Loucy (cell line): ENCODE measurements at regions not wholly inside any gene's neighbourhood (a gene's known extent, or its start where the extent isn't known, plus 50 kb on each side); places are given as distances from the start of the nearest gene placed in this dataset.

Experiments used
- H2AFZ ChIP-seq: fragments of 200-600 bp; sonication (generic); 2 replicates; pipeline ENCODE4 v1.6.0; 2016; ENCODE audit warnings: antibody characterized with exemption, mild to moderate bottlenecking, low read length, moderate library complexity
- H3F3A ChIP-seq: fragments of 200-600 bp; 2 replicates; pipeline ENCODE4 v1.6.0; 2016; ENCODE audit warnings: antibody characterized with exemption, low read depth, mild to moderate bottlenecking
- H3K27me3 ChIP-seq: fragments of 200-600 bp; sonication (generic); 2 replicates; pipeline ENCODE4 v1.6.1; 2014; ENCODE audit warnings: low read length, mild to moderate bottlenecking; ENCODE audit not compliant: insufficient read depth, poor library complexity, severe bottlenecking
- H3K36me3 ChIP-seq: fragments of 200-600 bp; sonication (generic); 2 replicates; pipeline ENCODE4 v1.6.1; 2016; ENCODE audit warnings: low read length; ENCODE audit not compliant: insufficient read depth
- H3K4me1 ChIP-seq: fragments of 200-600 bp; sonication (generic); 2 replicates; pipeline ENCODE4 v1.5.1; 2014; ENCODE audit warnings: low read length, mild to moderate bottlenecking; ENCODE audit not compliant: insufficient read depth, poor library complexity, severe bottlenecking
- H3K4me2 ChIP-seq: fragments of 200-600 bp; sonication (generic); 2 replicates; pipeline ENCODE4 v1.6.0; 2014; ENCODE audit warnings: antibody characterized with exemption, low read length, low read depth, mild to moderate bottlenecking; ENCODE audit not compliant: poor library complexity, severe bottlenecking
- H3K4me3 ChIP-seq: fragments of 200-600 bp; sonication (generic); 2 replicates; pipeline ENCODE4 v1.5.1; 2014; ENCODE audit warnings: low read length, mild to moderate bottlenecking, mixed read lengths; ENCODE audit not compliant: poor library complexity, severe bottlenecking
- H3K79me2 ChIP-seq: fragments of 200-600 bp; sonication (generic); 2 replicates; pipeline ENCODE4 v1.6.1; 2014; ENCODE audit warnings: low read length; ENCODE audit not compliant: insufficient read depth
- H3K9ac ChIP-seq: fragments of 200-600 bp; sonication (generic); 2 replicates; pipeline ENCODE4 v1.6.0; 2014; ENCODE audit warnings: mild to moderate bottlenecking, low read depth, low read length, moderate library complexity; ENCODE audit not compliant: poor library complexity, severe bottlenecking
- H3K9me2 ChIP-seq: fragments of 200-600 bp; sonication (generic); replicated peaks from 2 replicates; pipeline ENCODE4 v1.6.1; 2016; ENCODE audit warnings: low read depth, low read length, mixed read lengths
- H3K9me3 ChIP-seq: fragments of 200-600 bp; sonication (generic); 2 replicates; pipeline ENCODE4 v1.6.1; 2014; ENCODE audit warnings: mild to moderate bottlenecking, antibody characterized with exemption, low read length, low read depth; ENCODE audit not compliant: insufficient read depth
- H4K20me1 ChIP-seq: fragments of 200-600 bp; sonication (generic); 2 replicates; pipeline ENCODE4 v1.6.0; 2014; ENCODE audit warnings: antibody characterized with exemption, low read length, mild to moderate bottlenecking; ENCODE audit not compliant: insufficient read depth, poor library complexity, severe bottlenecking
- EZH2phosphoT487 ChIP-seq: fragments of 200-600 bp; IDR thresholded peaks from 2 replicates; pipeline ENCODE4 v1.6.1; 2018; ENCODE audit warnings: antibody characterized with exemption, mild to moderate bottlenecking, moderate library complexity, borderline replicate concordance
- TF ChIP-seq, protein P1 (sequence below): fragments of 200-600 bp; sonication (generic); conservative IDR thresholded peaks from 2 replicates; pipeline ENCODE4 v1.5.1; 2014; ENCODE audit warnings: mild to moderate bottlenecking, antibody characterized with exemption, low read length

DNA sequence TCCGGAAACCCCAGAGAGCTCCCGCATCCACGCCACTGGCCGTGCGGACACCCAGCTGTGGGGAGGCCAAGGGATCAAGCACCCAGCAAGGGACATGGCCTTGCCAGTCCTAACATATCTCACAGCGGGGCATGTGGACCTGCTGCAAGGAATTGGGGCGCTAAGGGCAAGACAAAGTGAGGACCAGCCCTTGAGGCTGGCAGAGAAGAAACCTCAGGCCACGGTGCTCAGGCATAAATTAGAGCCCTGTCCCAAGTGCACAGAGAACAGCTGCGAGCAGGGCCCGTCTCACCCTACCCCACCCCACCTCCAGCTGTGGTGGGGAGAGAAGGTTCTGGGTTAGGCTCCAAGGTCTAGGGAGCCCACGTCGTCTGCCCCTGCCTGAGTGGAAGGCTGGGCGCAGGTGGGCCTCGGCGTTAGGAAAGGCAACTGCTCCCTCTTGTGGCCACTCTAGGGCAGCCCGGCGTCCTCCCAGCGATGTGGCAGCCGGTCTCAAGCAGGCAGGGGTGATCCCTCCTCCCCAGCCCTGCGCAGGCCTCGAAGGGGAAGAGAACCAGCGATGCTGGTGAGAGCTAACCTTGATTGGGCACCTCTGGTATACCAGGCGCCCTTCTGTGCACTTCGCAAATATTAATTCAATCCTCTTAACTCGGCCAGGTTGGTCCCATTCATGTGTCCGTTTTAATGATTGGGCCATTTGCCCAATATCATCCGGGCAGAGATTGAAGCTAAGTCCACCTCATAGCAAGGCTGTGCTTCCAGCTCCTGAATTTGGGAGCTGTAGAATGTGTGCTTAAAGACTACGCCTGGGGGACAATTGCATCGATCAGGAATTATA, 235.8 kb downstream of the NFATC2 start:
- Histone ChIP-seq H2AFZ (no peak overlapping the region), H3K4me2 (no peak overlapping the region), H3K27me3 (no peaks in the 10 kb centered on the region), H3K9me3 (peaks cover 7% of the 10 kb centered on the region; the same call in 1 of the 2 replicates), H3K4me3 (no peak overlapping the region), H3K9ac (no peak overlapping the region), H3K4me1 (no peaks in the 10 kb centered on the region), H3K36me3 (no peaks in the 10 kb centered on the region), H4K20me1 (no peaks in the 10 kb centered on the region), H3F3A (no peaks in the 10 kb centered on the region), H3K79me2 (no peaks in the 10 kb centered on the region), H3K9me2 (no peaks in the 10 kb centered on the region)
- TF ChIP-seq, protein P1, sequence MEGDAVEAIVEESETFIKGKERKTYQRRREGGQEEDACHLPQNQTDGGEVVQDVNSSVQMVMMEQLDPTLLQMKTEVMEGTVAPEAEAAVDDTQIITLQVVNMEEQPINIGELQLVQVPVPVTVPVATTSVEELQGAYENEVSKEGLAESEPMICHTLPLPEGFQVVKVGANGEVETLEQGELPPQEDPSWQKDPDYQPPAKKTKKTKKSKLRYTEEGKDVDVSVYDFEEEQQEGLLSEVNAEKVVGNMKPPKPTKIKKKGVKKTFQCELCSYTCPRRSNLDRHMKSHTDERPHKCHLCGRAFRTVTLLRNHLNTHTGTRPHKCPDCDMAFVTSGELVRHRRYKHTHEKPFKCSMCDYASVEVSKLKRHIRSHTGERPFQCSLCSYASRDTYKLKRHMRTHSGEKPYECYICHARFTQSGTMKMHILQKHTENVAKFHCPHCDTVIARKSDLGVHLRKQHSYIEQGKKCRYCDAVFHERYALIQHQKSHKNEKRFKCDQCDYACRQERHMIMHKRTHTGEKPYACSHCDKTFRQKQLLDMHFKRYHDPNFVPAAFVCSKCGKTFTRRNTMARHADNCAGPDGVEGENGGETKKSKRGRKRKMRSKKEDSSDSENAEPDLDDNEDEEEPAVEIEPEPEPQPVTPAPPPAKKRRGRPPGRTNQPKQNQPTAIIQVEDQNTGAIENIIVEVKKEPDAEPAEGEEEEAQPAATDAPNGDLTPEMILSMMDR: peak; percentile 88
- TF ChIP-seq EZH2phosphoT487: no peak

DNA sequence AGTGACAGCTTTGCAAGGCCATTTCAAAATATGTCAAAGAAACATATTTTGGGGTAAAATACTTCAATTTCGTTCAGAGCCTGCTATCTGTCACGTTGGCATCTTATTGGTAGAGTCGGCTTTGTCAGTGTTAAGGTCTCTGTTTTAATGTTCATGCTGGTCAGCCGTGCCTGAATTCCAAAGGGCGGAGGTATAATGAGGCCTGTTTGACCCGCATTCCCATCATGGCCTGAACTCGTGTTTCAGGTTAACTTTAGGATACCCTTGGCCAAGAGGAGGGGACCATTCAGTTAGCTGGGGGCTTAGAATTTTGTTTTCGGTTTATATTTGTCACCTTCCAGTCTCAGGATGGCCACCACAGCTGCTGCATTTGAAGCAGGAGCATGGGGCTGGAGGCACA, 236.4 kb downstream of the NFATC2 start:
- Histone ChIP-seq H4K20me1 (no peaks in the 10 kb centered on the region), H3K9ac (no peak overlapping the region), H3K4me1 (no peaks in the 10 kb centered on the region), H3F3A (no peaks in the 10 kb centered on the region), H3K27me3 (no peaks in the 10 kb centered on the region), H3K36me3 (no peaks in the 10 kb centered on the region), H3K79me2 (no peaks in the 10 kb centered on the region), H2AFZ (no peak overlapping the region), H3K4me2 (no peak overlapping the region), H3K9me3 (peaks cover 7% of the 10 kb centered on the region; the same call in 1 of the 2 replicates), H3K4me3 (no peak overlapping the region), H3K9me2 (no peaks in the 10 kb centered on the region)
- TF ChIP-seq, protein P1: no peak
- TF ChIP-seq EZH2phosphoT487: no peak

DNA sequence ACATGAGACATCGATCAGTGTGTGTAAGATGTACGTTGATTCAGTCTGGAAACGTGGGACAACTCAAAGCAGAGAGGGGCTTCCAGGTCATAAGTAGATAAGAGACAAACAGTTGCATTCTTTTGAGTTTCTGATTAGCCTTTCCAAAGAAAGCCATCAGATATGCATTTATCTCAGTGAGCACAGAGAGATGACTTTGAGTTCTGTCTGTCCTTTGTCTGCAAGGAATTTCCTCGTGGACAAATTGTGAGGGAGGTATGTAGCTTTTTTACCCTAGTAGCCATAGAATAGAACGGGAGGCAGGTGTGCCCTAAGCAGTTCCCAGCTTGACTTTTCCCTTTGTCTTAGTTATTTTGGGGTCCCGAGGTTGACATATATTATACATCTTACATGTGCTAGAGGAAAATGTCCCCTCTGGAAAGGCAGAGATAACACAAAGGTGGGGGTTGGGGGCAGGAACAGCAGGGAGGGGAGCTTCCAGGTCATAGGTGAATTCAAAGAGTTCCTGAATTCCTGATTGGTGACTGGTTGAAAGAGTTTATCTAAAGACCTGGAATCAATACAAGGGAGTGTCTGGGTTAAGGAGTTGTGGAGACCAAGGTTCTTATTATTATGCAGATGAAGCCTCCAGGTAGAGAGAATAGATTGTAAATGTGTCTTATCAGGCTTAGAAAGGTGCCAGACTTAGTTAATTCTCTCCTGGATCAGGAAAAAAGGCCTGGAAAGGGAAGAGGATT, 237.0 kb downstream of the NFATC2 start:
- no peak overlapping the region for H3K4me3 ChIP-seq
- H3K9ac ChIP-seq: no peak overlapping the region
- no peak for TF ChIP-seq EZH2phosphoT487
- TF ChIP-seq, protein P1: no peak

More for the DNA sequence above, 237.0 kb downstream of the NFATC2 start:
- Histone ChIP-seq H4K20me1 (no peaks in the 10 kb centered on the region), H3K9me3 (peaks cover 7% of the 10 kb centered on the region; the same call in 1 of the 2 replicates), H3K9me2 (no peaks in the 10 kb centered on the region), H3K27me3 (no peaks in the 10 kb centered on the region), H3K36me3 (no peaks in the 10 kb centered on the region), H3F3A (no peaks in the 10 kb centered on the region), H3K4me1 (no peaks in the 10 kb centered on the region), H2AFZ (no peak overlapping the region), H3K79me2 (no peaks in the 10 kb centered on the region), H3K4me2 (no peak overlapping the region)
